Cardiac fibroblast (primary cell): ENCODE measurements at regions not wholly inside any gene's neighbourhood (a gene's known extent, or its start where the extent isn't known, plus 50 kb on each side); places are given as distances from the start of the nearest gene placed in this dataset.

ENCODE experiments used
- DNase-seq, 2 donors: peaks; one replicate each; pipeline versions ENCODE4 v3.0.0 to v3.0.0-alpha.2; 2010; ENCODE audit warnings: low read depth in 2 of 2
- H3K4me3 ChIP-seq, 2 donors: replicated peaks in 1 of 2; 1 replicate in 1 of 2; 2 replicates in 1 of 2; pipeline ENCODE4 v1.5.1; 2011; ENCODE audit warnings: low read depth in 2 of 2, low read length in 2 of 2, mild to moderate bottlenecking in 2 of 2, moderate library complexity in 1 of 2
- CTCF ChIP-seq: IDR thresholded peaks from one replicate; pipeline ENCODE4 v1.5.1; 2011; ENCODE audit warnings: low read depth, mild to moderate bottlenecking, low read length, inconsistent platforms

- DNase-seq = no peak
- H3K4me3 ChIP-seq = no peak overlapping the region
- TF ChIP-seq CTCF = no peak
Measured at GRCh38 chr12:89264837-89265236, 87.5 kb downstream of the DUSP6 start.

DNA sequence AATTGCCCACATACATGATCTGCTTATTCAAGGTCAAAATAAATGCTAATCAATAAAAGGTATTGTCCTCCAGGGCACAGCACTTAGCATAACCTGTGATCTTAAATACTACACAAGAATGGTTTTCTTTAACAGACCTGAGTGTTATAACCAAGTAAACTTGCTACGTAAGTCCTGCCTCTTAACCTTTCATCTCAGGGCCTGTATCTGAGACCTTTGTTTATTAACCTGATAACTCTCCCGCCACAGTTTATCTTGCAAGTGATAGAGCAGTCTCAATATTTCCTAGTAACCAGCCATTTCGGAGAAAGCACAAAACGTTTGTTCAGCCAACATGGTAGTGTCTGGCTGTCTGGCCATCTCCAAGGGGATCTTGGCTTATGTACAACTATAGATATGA lies 88.4 kb downstream of the DUSP6 start:
- TF ChIP-seq CTCF = no peak
- H3K4me3 ChIP-seq = no peak overlapping the region
- no peak for DNase-seq

GRCh38 chr12:89262855-89263552 lies 89.3 kb downstream of the DUSP6 start:
- no peak for TF ChIP-seq CTCF
- no peak overlapping the region for H3K4me3 ChIP-seq
- no peak for DNase-seq

DNA sequence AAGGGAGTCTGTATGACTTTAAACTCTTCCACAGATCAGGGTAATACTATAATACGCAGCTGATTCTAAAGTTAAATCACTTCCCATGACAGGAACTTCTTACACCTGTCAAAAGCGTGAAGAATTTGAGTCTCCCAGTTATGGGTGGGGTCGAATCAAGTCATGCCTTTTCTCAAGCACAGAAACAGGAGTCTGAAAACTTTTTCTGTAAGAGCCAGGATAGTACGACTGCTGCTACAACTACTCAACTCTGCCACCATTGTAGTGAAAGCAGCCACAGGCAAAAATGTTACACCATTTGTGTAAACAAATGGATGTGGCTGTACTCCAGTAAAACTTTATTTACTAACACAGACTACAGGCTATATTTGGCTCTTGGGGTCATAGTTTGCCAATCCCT lies 90.3 kb downstream of the DUSP6 start:
- no peak for TF ChIP-seq CTCF
- H3K4me3 ChIP-seq = no peak overlapping the region
- DNase-seq = no peak

DNA sequence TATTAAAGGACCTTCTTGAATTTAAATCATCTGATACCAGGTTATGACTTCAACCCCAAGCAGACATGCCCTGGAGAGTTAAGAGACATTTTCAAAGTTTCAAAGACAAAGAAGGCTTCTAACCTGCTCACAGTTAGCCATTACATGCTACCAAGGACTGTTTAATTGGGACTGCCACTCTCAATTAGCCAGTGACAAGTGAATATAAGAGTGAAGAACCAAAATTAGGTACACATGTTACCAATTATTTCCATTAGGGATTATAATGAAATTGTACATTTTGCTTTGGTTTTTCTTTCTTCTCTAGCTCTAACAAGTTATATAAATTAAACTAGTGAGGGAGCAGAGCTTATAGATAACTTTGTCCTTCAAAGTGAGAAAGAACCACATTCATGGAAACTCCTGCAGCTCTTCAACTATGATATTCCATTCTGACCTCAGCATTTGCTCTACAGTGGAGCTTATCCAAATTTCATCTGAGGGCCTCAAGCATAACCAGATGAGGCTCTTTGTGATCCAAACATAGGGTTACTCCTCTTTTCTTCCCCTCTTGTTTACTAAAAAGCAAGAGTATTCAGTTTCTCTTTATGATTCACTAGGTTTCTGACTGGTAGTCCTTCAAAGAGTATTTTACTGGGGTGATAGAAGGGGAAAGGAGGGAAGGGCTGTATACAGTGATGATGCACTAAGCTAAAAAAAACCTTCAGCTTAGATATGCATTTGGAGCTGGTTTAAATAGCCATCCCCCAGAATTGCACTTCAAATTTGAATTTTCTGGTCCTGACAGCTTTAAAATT lies 91.3 kb downstream of the DUSP6 start:
- DNase-seq = no peak
- no peak overlapping the region for H3K4me3 ChIP-seq
- no peak for TF ChIP-seq CTCF

- peak; percentile 10 to 44 for DNase-seq
- TF ChIP-seq CTCF = no peak
- H3K4me3 ChIP-seq = no peak overlapping the region
Measured at GRCh38 chr12:89259821-89260220, 92.5 kb downstream of the DUSP6 start.
